DOHH2 (cell line): ENCODE measurements at regions not wholly inside any gene's neighbourhood (a gene's known extent, or its start where the extent isn't known, plus 50 kb on each side); places are given as distances from the start of the nearest gene placed in this dataset.

Source experiments
- H3F3A ChIP-seq: fragments of 200-600 bp; sonication (generic), shearing (Covaris generic); 2 replicates; pipeline ENCODE4 v1.6.0; 2016; ENCODE audit warnings: antibody characterized with exemption, mild to moderate bottlenecking; ENCODE audit not compliant: control insufficient read depth, insufficient read depth
- H3K27ac ChIP-seq: fragments of 200-600 bp; sonication (generic); 2 replicates; pipeline ENCODE4 v1.5.1; 2014; ENCODE audit warnings: low read depth, mild to moderate bottlenecking, low read length, moderate library complexity
- H3K27me3 ChIP-seq: fragments of 200-600 bp; sonication (generic); 2 replicates; pipeline ENCODE4 v1.6.1; 2014; ENCODE audit warnings: mild to moderate bottlenecking, low read length, mixed read lengths; ENCODE audit not compliant: control insufficient read depth
- H3K36me3 ChIP-seq: fragments of 200-600 bp; sonication (generic); 2 replicates; pipeline ENCODE4 v1.6.1; 2014; ENCODE audit warnings: mild to moderate bottlenecking, low read length, moderate library complexity, mixed read lengths; ENCODE audit not compliant: control insufficient read depth
- H3K4me1 ChIP-seq: fragments of 200-600 bp; sonication (generic); 2 replicates; pipeline ENCODE4 v1.6.1; 2014; ENCODE audit warnings: mild to moderate bottlenecking, low read length, mixed read lengths; ENCODE audit not compliant: control insufficient read depth
- H3K4me2 ChIP-seq: fragments of 200-600 bp; sonication (generic); 2 replicates; pipeline ENCODE4 v1.6.0; 2014; ENCODE audit warnings: mild to moderate bottlenecking, low read length, moderate library complexity
- H3K4me3 ChIP-seq: fragments of 200-600 bp; sonication (generic); 2 replicates; pipeline ENCODE4 v1.5.1; 2014; ENCODE audit warnings: mild to moderate bottlenecking, low read length, mixed read lengths
- H3K79me2 ChIP-seq: fragments of 200-600 bp; sonication (generic); 2 replicates; pipeline ENCODE4 v1.6.1; 2014; ENCODE audit warnings: mild to moderate bottlenecking, low read length, mixed read lengths; ENCODE audit not compliant: control insufficient read depth
- H3K9me2 ChIP-seq: fragments of 200-600 bp; sonication (generic); replicated peaks from 2 replicates; pipeline ENCODE4 v1.6.1; 2014; ENCODE audit warnings: mild to moderate bottlenecking, low read length, mixed read lengths; ENCODE audit not compliant: control insufficient read depth
- H3K9me3 ChIP-seq: fragments of 200-600 bp; sonication (generic); 2 replicates; pipeline ENCODE4 v1.6.1; 2014; ENCODE audit warnings: antibody characterized with exemption, low read length, mixed read lengths; ENCODE audit not compliant: control insufficient read depth, insufficient read depth
- H4K20me1 ChIP-seq: fragments of 200-600 bp; sonication (generic); 2 replicates; pipeline ENCODE4 v1.6.0; 2014; ENCODE audit warnings: low read depth, mild to moderate bottlenecking, antibody characterized with exemption, low read length, moderate library complexity; ENCODE audit not compliant: control insufficient read depth, insufficient read depth
- CTCF ChIP-seq: fragments of 200-600 bp; sonication (generic); IDR thresholded peaks from one replicate; pipeline ENCODE4 v1.5.1; 2014; ENCODE audit warnings: antibody characterized with exemption, mild to moderate bottlenecking, low read depth, low read length; ENCODE audit not compliant: poor library complexity, severe bottlenecking
- EZH2phosphoT487 ChIP-seq: fragments of 200-600 bp; sonication (generic); IDR thresholded peaks from 2 replicates; pipeline ENCODE4 v1.6.1; 2017; ENCODE audit warnings: borderline replicate concordance, mild to moderate bottlenecking, antibody characterized with exemption, low read length, moderate library complexity, mixed read lengths

- Histone ChIP-seq H3K9me3 (no peaks in the 10 kb centered on the region), H3F3A (no peaks in the 10 kb centered on the region)
- no peak for TF ChIP-seq EZH2phosphoT487
- peak; percentile 65 for TF ChIP-seq CTCF
Observed at GRCh38 chr10:111360260-111360925, 283.6 kb downstream of the ADRA2A start.

GRCh38 chr10:111367531-111367930 is 290.7 kb downstream of the ADRA2A start:
- TF ChIP-seq EZH2phosphoT487 (no peak), CTCF (no peak)

More at GRCh38 chr10:111360260-111360925, 283.6 kb downstream of the ADRA2A start:
- peaks cover 18% of the 10 kb centered on the region for H3K27me3 ChIP-seq
- no peaks in the 10 kb centered on the region for H3K36me3 ChIP-seq
- no peaks in the 10 kb centered on the region for H4K20me1 ChIP-seq
- no peaks in the 10 kb centered on the region for H3K4me1 ChIP-seq
- no peak overlapping the region for H3K27ac ChIP-seq
- no peaks in the 10 kb centered on the region for H3K79me2 ChIP-seq
- no peaks in the 10 kb centered on the region for H3K9me2 ChIP-seq
- no peak overlapping the region for H3K4me3 ChIP-seq
- no peak overlapping the region for H3K4me2 ChIP-seq

GRCh38 chr10:111370101-111370500 is 293.3 kb downstream of the ADRA2A start:
- H3F3A ChIP-seq = no peaks in the 10 kb centered on the region
- no peaks in the 10 kb centered on the region for H3K9me2 ChIP-seq
- H3K79me2 ChIP-seq = no peaks in the 10 kb centered on the region
- no peak overlapping the region for H3K4me3 ChIP-seq
- no peak overlapping the region for H3K4me2 ChIP-seq
- H3K4me1 ChIP-seq = no peaks in the 10 kb centered on the region
- no peaks in the 10 kb centered on the region for H3K27me3 ChIP-seq
- no peak overlapping the region for H3K27ac ChIP-seq
- TF ChIP-seq CTCF (no peak), EZH2phosphoT487 (no peak)
- no peaks in the 10 kb centered on the region for H3K36me3 ChIP-seq
- H3K9me3 ChIP-seq = no peaks in the 10 kb centered on the region
- H4K20me1 ChIP-seq = no peaks in the 10 kb centered on the region

More at GRCh38 chr10:111367531-111367930, 290.7 kb downstream of the ADRA2A start:
- no peaks in the 10 kb centered on the region for H3F3A ChIP-seq
- H3K36me3 ChIP-seq = no peaks in the 10 kb centered on the region
- H3K27me3 ChIP-seq = peaks cover 7% of the 10 kb centered on the region
- no peak overlapping the region for H3K4me3 ChIP-seq
- H4K20me1 ChIP-seq = no peaks in the 10 kb centered on the region
- H3K79me2 ChIP-seq = no peaks in the 10 kb centered on the region
- no peaks in the 10 kb centered on the region for H3K9me3 ChIP-seq
- no peaks in the 10 kb centered on the region for H3K4me1 ChIP-seq
- H3K27ac ChIP-seq = no peak overlapping the region
- H3K4me2 ChIP-seq = no peak overlapping the region
- no peaks in the 10 kb centered on the region for H3K9me2 ChIP-seq
